ENCODE measurements at regions not wholly inside any gene's neighbourhood (a gene's known extent, or its start where the extent isn't known, plus 50 kb on each side); places are given as distances from the start of the nearest gene placed in this dataset.

DNA sequence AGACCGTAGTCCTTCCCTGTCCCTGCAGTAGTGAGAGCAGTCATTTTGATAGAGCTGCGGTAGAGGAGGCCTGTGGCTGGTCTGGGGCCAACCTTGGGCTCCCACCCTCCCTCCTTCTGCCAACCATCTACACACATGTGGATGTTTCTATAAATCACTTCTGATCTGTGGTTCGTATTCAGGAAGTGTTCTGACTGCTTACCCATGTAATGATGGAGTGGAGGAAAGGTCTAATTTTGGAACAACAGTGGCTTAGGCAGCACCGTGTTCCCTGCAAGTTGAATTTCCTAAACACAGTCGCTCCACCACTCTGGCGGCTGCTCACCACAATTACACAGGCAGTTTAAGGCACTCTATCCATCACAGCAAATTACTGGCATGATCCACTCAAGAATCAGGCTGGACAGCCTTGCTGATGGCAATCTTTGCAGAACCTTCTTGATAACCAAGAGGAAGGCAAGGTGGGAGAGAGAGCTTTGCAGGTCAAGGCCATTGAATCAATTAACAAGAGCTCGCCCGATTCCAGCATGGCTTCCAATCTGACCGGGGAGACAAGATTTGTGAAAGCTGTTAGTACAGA lies 104.7 kb upstream of the VEPH1 start (continued):
- TF ChIP-seq, protein P1, sequence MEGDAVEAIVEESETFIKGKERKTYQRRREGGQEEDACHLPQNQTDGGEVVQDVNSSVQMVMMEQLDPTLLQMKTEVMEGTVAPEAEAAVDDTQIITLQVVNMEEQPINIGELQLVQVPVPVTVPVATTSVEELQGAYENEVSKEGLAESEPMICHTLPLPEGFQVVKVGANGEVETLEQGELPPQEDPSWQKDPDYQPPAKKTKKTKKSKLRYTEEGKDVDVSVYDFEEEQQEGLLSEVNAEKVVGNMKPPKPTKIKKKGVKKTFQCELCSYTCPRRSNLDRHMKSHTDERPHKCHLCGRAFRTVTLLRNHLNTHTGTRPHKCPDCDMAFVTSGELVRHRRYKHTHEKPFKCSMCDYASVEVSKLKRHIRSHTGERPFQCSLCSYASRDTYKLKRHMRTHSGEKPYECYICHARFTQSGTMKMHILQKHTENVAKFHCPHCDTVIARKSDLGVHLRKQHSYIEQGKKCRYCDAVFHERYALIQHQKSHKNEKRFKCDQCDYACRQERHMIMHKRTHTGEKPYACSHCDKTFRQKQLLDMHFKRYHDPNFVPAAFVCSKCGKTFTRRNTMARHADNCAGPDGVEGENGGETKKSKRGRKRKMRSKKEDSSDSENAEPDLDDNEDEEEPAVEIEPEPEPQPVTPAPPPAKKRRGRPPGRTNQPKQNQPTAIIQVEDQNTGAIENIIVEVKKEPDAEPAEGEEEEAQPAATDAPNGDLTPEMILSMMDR (IDR thresholded peaks at IDR 0.05 in 2 of 3, conservative IDR thresholded peaks at IDR 0.05 in 1 of 3; ENCODE audit: borderline replicate concordance in 1 of 3, insufficient read depth in 1 of 3, low read depth in 2 of 3, low read length in 2 of 3), result no peak
- TF ChIP-seq SP1 (IDR thresholded peaks at IDR 0.05; ENCODE audit: low read depth) (no peak), POLR2AphosphoS5 (IDR thresholded peaks at IDR 0.05; ENCODE audit: low read depth, low read length) (no peak), EZH2phosphoT487 (IDR thresholded peaks at IDR 0.05; ENCODE audit: borderline replicate concordance) (no peak), CBX3 (IDR thresholded peaks at IDR 0.05; ENCODE audit: low read depth) (no peak), POLR2A (IDR thresholded peaks at IDR 0.05; ENCODE audit: borderline replicate concordance, extremely low read depth, insufficient read depth, insufficient read length) (no peak), JUND (IDR thresholded peaks at IDR 0.05) (no peak)
- TF ChIP-seq, protein P2, sequence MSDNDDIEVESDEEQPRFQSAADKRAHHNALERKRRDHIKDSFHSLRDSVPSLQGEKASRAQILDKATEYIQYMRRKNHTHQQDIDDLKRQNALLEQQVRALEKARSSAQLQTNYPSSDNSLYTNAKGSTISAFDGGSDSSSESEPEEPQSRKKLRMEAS (IDR thresholded peaks at IDR 0.05), result no peak
- TF ChIP-seq, protein P3, sequence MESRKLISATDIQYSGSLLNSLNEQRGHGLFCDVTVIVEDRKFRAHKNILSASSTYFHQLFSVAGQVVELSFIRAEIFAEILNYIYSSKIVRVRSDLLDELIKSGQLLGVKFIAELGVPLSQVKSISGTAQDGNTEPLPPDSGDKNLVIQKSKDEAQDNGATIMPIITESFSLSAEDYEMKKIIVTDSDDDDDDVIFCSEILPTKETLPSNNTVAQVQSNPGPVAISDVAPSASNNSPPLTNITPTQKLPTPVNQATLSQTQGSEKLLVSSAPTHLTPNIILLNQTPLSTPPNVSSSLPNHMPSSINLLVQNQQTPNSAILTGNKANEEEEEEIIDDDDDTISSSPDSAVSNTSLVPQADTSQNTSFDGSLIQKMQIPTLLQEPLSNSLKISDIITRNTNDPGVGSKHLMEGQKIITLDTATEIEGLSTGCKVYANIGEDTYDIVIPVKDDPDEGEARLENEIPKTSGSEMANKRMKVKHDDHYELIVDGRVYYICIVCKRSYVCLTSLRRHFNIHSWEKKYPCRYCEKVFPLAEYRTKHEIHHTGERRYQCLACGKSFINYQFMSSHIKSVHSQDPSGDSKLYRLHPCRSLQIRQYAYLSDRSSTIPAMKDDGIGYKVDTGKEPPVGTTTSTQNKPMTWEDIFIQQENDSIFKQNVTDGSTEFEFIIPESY (IDR thresholded peaks at IDR 0.05; ENCODE audit: extremely low read depth, insufficient replicate concordance, low read length), result no peak

DNA sequence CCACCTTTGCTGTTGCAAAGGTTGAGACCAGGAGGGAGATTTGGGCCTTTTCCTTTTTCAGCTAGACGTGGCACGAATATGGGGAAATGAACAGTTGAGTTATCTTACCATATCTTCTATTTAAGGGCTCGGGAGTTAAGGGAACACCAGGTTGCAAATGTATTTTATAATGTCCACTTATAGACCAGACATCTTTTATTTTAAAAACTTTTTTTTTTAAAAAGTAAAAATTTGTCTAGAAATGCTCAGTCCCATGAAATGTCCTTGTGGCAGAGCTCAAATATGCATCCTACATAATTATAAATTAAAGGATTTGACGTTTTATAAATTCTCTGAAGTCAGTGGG lies 103.6 kb upstream of the VEPH1 start:
- Histone ChIP-seq H3K4me3 (replicated peaks in 1 of 2; ENCODE audit: low read depth in 1 of 2, low read length in 2 of 2) (no peak overlapping the region), H3K4me1 (ENCODE audit: control insufficient read depth in 1 of 2, insufficient read depth in 2 of 2, low read length in 2 of 2) (peaks cover 0 to 12% of the 10 kb centered on the region in 2 experiments; a peak in 1 of 4 replicates), H3K27me3 (ENCODE audit: insufficient read depth, low read length) (no peaks in the 10 kb centered on the region), H3K4me2 (ENCODE audit: low read length) (peak overlapping the region; percentile 43), H3K79me2 (ENCODE audit: insufficient read depth, low read length) (no peaks in the 10 kb centered on the region), H2AFZ (ENCODE audit: low read depth, low read length, poor library complexity, severe bottlenecking) (peak overlapping the region; percentile 93), H3K9me2 (ENCODE audit: insufficient read depth) (no peaks in the 10 kb centered on the region), H3K36me3 (ENCODE audit: control insufficient read depth in 1 of 2, insufficient read depth in 2 of 2, low read length in 2 of 2) (no peaks in the 10 kb centered on the region), H4K20me1 (ENCODE audit: insufficient read depth) (no peaks in the 10 kb centered on the region), H3K27ac (ENCODE audit: low read depth, low read length) (no peak overlapping the region), H3K9ac (ENCODE audit: low read length) (no peak overlapping the region), H3K9me3 (ENCODE audit: control insufficient read depth in 1 of 2, insufficient read depth in 1 of 2, low read depth in 1 of 2, low read length in 2 of 2) (no peaks in the 10 kb centered on the region)
- intact Hi-C loops (cut with micrococcal nuclease), result loop anchor here (1.0 to 10.0 kb wide), 2 partner anchors 925 to 1178 kb away; no protein-coding TSS in a partner anchor
- CTCF ChIA-PET, result interaction anchor here (0.7 to 2.8 kb wide), 18 partner anchors 8 to 1053 kb away, joined by 3 to 24 read pairs (median 5); partner anchors contain the start of gene RSRC1
- POLR2A ChIA-PET, result interaction anchor here (0.8 to 1.0 kb wide), 2 partner anchors 94 to 827 kb away, joined by 3 read pairs; no protein-coding TSS in a partner anchor
- RAD21 ChIA-PET (ENCODE audit: low non-redundant PET in 1 of 2, low total read pairs in 2 of 2, uncharacterized antibody in 2 of 2, unreplicated experiment in 2 of 2), result interaction anchor here in 1 of 2 experiments (0.9 to 2.0 kb wide), 2 partner anchors 74 to 925 kb away, joined by 3 to 8 read pairs; no protein-coding TSS in a partner anchor
- ATAC-seq (no peak), DNase-seq (ENCODE audit: low read depth, low spot score) (no peak)
- BruUV-seq (replicated peaks), result no TSS peak
- no peak for TF ChIP-seq SP1 (IDR thresholded peaks at IDR 0.05; ENCODE audit: low read depth)
- TF ChIP-seq SRF (IDR thresholded peaks at IDR 0.05; ENCODE audit: low read depth), result no peak
- TF ChIP-seq POLR2A (IDR thresholded peaks at IDR 0.05; ENCODE audit: borderline replicate concordance, extremely low read depth, insufficient read depth, insufficient read length), result no peak
- no peak for TF ChIP-seq YY1 (IDR thresholded peaks at IDR 0.05; ENCODE audit: extremely low read depth, insufficient replicate concordance, low read depth, low read length)
- TF ChIP-seq, protein P4, sequence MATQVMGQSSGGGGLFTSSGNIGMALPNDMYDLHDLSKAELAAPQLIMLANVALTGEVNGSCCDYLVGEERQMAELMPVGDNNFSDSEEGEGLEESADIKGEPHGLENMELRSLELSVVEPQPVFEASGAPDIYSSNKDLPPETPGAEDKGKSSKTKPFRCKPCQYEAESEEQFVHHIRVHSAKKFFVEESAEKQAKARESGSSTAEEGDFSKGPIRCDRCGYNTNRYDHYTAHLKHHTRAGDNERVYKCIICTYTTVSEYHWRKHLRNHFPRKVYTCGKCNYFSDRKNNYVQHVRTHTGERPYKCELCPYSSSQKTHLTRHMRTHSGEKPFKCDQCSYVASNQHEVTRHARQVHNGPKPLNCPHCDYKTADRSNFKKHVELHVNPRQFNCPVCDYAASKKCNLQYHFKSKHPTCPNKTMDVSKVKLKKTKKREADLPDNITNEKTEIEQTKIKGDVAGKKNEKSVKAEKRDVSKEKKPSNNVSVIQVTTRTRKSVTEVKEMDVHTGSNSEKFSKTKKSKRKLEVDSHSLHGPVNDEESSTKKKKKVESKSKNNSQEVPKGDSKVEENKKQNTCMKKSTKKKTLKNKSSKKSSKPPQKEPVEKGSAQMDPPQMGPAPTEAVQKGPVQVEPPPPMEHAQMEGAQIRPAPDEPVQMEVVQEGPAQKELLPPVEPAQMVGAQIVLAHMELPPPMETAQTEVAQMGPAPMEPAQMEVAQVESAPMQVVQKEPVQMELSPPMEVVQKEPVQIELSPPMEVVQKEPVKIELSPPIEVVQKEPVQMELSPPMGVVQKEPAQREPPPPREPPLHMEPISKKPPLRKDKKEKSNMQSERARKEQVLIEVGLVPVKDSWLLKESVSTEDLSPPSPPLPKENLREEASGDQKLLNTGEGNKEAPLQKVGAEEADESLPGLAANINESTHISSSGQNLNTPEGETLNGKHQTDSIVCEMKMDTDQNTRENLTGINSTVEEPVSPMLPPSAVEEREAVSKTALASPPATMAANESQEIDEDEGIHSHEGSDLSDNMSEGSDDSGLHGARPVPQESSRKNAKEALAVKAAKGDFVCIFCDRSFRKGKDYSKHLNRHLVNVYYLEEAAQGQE (IDR thresholded peaks at IDR 0.05; ENCODE audit: low read depth), result no peak
- no peak for TF ChIP-seq EGR1 (IDR thresholded peaks at IDR 0.05; ENCODE audit: low read depth)
- TF ChIP-seq ELF1 (IDR thresholded peaks at IDR 0.05; ENCODE audit: borderline replicate concordance, low read depth), result no peak
- TF ChIP-seq CBX3 (IDR thresholded peaks at IDR 0.05; ENCODE audit: low read depth), result no peak
- TF ChIP-seq FOSL1 (IDR thresholded peaks at IDR 0.05; ENCODE audit: low read depth), result no peak
- no peak for TF ChIP-seq EZH2phosphoT487 (IDR thresholded peaks at IDR 0.05; ENCODE audit: borderline replicate concordance)
- TF ChIP-seq, protein P5, sequence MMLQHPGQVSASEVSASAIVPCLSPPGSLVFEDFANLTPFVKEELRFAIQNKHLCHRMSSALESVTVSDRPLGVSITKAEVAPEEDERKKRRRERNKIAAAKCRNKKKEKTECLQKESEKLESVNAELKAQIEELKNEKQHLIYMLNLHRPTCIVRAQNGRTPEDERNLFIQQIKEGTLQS (IDR thresholded peaks at IDR 0.05), result no peak
